Panc1 (cell line): ENCODE measurements at regions not wholly inside any gene's neighbourhood (a gene's known extent, or its start where the extent isn't known, plus 50 kb on each side); places are given as distances from the start of the nearest gene placed in this dataset.

Experiments
- CTCF ChIP-seq: fragments of 450-650 bp; IDR thresholded peaks from 2 replicates; pipeline ENCODE4 v1.5.1; 2017; ENCODE audit warnings: mild to moderate bottlenecking
- POLR2AphosphoS5 ChIP-seq: IDR thresholded peaks from 2 replicates; pipeline ENCODE4 v1.6.1; 2012; ENCODE audit warnings: mild to moderate bottlenecking, low read depth, low read length, moderate library complexity
- REST ChIP-seq, 2 experiments: IDR thresholded peaks; 2 replicates each; pipeline ENCODE4 v1.6.1; 2011 to 2012; ENCODE audit warnings: low read depth in 2 of 2, control low read depth in 1 of 2, low read length in 1 of 2, mild to moderate bottlenecking in 1 of 2, moderate library complexity in 1 of 2; ENCODE audit not compliant: insufficient read depth in 1 of 2

GRCh38 chr1:98260839-98261238 lies 340.0 kb upstream of the DPYD start:
- TF ChIP-seq REST (IDR thresholded peaks at IDR 0.05; ENCODE audit: insufficient read depth in 1 of 2, low read depth in 2 of 2, low read length in 1 of 2) (no peak), CTCF (no peak; the same call in 1 of the 2 replicates), POLR2AphosphoS5 (no peak)
